NAMALWA (cell line): ENCODE measurements at regions not wholly inside any gene's neighbourhood (a gene's known extent, or its start where the extent isn't known, plus 50 kb on each side); places are given as distances from the start of the nearest gene placed in this dataset.

ENCODE experiments used
- DNase-seq: peaks from one replicate; pipeline ENCODE4 v3.0.0-alpha.2; 2015; ENCODE audit warnings: low spot score

GRCh38 chr7:1359681-1360485 is 99.4 kb downstream of the MICALL2 start:
- no peak for DNase-seq

DNA sequence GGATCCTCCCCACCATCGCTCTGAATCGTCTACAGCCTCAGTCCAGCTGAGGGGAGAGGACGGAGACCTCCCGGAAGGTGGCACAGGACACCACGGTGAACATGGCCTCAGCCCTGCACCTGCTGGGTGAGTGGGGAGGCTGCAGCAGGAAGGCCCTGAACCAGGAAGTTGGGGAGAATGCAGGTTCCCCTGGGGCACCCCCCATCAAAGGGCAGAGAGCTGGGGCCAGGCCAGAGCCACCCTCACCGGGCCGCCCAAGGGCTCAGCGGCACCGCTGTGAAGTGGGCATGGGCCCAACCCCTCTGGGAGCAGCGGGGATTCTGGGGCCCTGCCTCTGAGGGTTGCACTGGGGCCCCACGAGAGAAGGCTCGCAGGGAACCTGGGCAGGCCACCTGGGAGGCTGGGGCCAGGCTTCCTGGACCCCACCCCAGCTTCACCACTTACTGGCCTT is 98.7 kb downstream of the MICALL2 start:
- no peak for DNase-seq

- no peak for DNase-seq
These were observed 98.1 kb downstream of the MICALL2 start for GRCh38 chr7:1361016-1361755.

DNA sequence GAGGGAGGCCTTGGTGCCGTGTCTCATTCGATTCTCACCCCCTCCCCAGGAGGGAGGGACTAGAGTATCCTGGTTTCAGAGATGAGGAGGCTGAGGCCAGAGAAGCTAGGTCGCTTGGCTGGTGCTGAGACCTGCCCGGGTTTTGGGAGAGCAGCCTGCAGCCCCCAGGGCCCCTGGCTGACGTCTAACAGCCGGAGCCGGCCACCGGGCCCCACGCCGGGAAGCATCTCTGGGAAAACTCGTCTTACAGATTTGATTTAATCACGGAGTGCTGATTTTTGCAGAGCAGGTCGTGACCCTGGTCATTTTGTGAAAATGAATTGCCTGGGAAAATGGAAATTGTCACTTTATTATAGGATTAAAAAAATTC is 97.5 kb downstream of the MICALL2 start:
- no peak for DNase-seq

- no peak for DNase-seq
These were observed 97.0 kb downstream of the MICALL2 start for GRCh38 chr7:1362301-1362700.

DNA sequence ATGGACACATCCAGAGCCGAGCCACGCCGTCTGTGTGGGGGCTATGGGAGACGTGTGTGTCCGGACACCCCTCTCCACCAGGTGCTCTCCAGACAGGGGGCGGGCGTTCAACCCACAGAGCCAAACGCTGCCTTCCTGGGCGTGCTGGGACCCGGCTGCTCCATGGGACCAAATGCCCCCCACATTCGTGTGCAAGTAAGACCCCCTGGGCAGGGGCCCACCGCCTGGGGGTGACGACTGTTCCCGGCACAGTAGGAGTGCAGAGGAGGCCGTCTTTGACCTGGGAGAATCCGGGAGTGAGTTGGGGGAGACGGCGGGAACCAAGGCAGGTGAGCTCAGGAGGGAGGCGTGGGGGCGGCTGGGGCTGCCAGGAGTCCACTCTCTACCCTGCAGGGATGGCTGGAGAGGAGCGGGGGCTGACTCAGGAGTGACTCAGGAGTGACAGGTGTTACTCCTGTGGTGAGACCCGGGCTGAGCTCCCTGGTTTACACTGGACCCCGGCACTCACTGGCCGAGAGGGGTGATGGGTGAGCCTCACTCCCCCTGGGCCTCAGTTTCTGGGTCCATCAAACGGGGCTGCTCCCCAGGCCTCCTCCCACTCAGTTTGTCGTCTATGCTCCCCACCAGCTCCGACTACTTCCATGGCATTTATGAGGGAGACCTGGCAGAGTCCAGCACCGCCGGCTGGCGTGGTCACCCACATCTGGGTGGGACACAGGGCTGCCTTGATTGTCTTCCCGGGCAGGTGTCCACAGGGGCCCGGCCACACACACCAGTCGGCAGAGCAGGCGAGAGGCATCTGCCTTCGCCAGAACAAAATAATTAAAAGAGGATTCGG is 95.0 kb downstream of the MICALL2 start:
- no peak for DNase-seq

DNA sequence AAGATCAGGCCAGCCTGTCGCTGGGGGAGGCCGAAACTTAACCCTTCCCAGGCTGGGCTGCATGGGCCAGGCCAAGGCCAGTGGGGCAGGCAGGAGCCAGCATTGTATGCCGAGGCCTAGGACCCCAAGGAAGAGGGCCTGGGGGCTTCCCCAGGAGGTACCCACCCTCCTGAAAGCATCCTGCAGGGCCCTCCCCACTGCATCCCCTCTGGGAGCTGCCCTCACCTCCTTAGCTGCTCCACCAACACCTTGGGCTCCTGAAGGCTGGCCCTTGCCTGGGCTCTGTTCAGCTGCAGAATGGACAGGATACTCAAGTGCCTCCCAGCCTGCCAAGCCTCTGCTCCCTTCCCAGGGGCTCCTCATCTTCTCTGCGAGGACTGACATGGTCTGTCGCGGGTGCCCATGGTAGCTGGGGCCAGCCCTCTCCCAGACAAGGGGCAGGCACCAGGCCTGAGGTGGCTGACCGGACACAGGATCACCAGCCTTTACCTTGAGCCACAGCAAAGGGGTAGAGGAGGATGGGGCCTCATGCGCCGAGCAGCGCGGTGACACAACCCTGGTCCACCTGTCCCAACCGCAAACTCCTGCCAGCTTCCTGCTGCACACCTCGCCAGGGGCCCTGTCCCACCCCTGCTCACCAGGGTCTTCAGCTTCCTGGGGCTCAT is 94.2 kb downstream of the MICALL2 start:
- no peak for DNase-seq

GRCh38 chr7:1365846-1366245 is 93.4 kb downstream of the MICALL2 start:
- DNase-seq, result no peak

DNA sequence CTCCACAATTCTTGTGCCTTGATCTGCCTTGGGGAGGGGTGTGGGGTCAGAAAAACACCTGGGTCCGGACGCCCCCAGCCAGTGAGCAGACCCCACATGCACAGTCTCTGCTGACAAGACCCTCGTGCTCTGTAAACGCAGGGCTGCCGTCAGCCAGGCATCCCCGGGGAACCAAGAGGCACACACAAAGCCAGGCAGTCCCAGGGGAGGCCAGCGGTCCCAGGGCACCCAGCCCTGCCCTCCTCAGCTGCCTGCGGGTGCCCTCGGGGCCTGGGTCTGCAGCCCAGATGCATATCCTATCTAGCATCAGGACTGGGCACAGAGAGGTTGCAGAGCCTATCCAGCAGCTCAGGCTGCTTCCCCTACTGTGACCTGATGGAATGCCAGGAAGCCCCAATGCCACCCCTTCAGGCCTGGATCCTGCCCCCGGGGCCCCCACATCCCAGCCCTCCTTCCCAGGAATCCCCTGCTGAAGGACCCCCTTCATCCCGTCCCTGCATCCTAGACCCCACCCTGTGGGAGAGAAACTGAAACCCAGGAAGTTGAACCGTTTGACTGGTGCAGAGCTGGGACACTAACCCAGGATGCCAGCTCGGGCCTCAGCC is 92.4 kb downstream of the MICALL2 start:
- peak; percentile 41 for DNase-seq

DNA sequence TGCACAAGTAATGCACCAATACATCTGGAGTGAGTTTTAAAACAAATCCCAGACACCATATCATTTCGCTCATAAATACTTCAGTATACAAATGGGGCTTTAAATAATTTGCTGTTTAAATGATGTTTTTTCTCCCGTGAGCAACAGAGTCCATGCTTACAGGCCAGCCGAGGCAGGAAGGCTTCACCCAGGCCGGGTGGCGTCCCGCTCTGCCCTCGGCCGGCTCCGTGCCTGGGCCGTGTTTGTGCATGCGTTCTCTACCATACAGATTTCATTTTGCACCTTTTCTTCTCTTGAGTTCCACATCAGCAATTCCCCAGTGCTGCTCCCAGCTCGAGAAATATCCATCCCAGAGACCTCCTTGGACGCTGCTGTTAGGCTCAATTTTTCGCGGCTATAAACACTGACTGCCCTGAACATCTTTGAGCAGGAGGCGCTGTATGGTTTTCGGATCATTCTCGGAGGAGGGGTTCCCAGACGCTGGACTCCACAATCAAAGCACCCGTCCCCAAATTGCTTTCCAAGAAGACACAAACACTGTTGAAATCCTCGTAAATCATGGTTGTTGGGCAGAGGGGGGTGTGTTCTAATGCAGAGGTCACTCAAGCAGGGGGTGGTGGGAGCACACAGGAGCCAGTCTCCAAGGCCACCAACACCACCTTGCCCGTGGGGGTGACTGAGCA is 91.6 kb downstream of the MICALL2 start:
- no peak for DNase-seq

DNA sequence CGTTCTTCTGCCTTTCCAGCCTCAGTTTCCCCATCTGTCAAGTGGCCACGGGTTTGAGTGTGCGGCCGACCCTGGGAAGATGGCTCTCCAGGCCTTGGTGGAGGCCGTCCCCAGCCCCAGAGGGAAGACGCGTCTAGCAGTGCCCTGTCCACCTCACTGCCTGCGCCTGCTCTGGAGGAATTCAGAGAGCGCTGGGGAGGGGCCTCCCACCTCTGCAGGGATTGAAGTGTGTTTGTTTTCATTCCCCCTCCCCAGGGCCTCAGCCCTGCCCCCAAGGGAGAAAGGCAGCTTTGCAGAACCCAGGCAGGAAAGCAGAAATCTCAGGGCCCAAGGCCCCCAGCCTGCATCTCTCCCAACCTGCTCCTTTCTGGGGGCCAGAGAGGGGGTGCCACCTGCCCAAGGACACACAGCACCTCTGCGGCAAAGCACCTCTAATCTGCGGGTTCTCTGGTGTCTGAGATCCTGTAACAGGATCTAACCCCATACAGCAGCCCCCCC is 91.0 kb downstream of the MICALL2 start:
- DNase-seq, result no peak

GRCh38 chr7:1368682-1369571 is 90.3 kb downstream of the MICALL2 start:
- DNase-seq, result peak; percentile 49

DNA sequence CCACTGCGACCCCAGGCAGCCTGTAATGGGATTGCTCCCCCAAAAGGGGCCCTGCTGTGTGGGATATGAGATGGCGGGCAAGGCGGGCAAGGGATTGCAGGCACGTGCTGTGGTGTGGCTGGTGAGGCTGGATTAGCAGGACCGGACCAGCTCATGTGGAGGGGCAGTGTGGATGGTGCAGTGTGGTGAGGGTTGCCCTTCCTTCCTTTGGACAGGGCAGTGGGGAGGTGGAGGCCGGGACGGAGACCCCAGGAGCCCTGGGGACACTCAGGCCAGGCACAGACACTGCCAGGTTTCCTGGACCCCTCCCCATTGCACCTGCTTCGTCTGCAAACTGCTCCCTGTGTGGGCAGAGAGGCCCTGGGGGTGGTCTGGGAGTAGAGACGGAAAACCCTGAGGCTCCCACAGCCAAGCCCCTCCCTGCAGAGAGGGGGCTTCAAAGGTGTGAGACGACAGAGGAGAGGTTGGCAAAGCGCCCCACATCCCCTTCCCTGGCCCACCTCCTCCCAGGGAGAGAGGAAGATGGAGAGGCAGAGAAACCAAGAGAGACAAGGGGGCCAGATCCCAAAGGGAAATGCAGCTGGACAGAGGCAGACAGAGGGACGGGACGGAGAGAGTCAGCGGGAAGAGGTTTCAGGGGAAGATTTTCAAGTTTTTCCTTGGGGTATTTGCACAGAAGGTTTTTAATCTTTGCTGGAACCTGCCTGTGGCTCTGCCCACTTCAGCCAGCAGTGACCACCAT is 89.2 kb downstream of the MICALL2 start:
- DNase-seq, result no peak

DNA sequence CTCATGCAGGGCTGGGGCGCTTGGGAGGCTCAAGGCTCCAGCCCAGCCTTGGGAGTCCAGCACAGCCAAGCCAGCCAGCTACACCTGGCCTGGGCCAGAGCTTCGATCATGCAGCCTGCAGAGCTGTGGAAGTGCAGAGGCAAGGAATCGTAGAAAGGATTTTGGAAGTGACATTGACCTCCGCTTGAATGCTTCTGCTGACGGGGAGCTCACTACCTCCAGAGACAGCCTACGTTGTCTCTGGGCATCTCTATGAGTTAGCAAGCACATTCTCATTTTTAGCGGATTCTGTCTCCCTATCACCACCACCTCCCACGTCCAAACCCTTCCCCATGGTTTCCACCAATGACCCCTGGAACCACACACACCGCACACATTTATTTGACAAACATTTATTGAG is 88.5 kb downstream of the MICALL2 start:
- DNase-seq, result no peak

- no peak for DNase-seq
These were observed 87.2 kb downstream of the MICALL2 start for GRCh38 chr7:1372063-1372462.

- DNase-seq, result no peak
These were observed 86.4 kb downstream of the MICALL2 start for GRCh38 chr7:1372671-1373379.

DNA sequence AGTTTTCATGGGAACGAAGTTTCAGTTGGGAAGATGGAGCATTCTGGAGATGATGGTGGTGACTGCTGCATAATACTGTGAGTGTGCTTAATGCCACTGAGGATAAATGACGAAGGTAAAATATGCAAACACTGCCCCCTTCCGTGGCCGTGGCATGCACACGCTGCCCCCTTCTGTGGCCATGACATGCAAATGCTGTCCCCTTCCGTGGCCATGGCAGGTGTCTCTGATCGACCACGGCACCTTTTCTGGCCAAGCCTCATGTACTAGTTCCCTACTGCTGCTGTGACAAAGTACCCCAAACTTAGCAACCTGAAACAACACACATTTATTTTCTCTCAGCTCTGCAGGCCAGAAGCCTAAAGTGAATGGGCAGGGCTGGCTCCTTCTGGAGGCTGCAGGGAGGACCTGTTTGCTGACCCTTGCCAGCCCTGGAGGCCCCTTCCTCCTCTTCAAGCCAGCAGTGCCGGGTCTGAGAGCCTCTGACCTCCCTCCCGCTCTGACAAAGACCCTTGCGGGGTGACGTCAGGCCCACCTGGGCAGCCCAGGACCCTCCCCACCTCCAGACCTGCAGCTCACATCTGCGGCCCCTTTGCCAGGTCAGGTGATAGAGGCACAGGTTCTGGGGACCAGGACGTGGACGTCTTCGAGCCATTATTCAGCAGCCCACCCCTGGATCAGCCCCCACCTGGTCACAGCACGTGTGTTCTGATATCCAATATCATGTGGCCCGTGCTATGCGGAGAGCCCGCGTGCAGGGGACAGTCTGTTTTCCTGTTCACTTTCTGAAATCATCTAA is 82.0 kb downstream of the MICALL2 start:
- peak; percentile 39 for DNase-seq
